Erythroblast (primary cell): ENCODE measurements at regions not wholly inside any gene's neighbourhood (a gene's known extent, or its start where the extent isn't known, plus 50 kb on each side); places are given as distances from the start of the nearest gene placed in this dataset.

ENCODE experiments used
- GATA1 ChIP-seq: IDR thresholded peaks from 2 replicates; pipeline ENCODE4 v1.6.1; 2011; ENCODE audit warnings: low read depth, mild to moderate bottlenecking, control low read depth, low read length, moderate library complexity
- POLR2A ChIP-seq: IDR thresholded peaks from 2 replicates; pipeline ENCODE4 v1.6.1; 2011; ENCODE audit warnings: mild to moderate bottlenecking, low read length

DNA sequence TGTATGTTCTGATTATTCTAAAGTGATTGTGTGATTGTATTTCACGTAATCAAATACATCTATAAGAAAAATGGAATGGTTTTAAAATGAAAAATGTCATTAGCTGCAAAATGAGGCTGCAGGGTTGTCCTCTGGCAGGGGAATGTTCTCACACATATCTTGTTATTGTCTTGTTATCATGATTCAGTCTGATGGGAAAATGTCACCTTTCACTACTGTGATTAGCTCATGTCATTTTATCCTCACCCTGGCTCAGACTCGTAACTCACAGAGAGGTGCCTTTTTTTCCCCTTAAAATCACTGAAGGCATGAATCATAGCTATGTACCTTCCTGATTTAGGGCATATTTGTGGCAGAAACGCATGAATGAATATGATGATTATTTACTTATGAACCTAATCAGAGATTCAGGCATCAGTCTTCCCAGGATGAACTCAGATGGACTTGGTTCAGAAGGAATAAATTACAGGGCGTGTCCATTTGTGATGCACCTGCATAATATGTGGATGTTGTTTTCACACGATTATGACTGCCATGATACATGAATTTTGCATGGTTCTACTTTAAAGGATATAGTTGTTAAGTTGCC is 1339.2 kb downstream of the AACS start:
- TF ChIP-seq POLR2A (no peak), GATA1 (no peak)
